Adrenal gland (tissue), 5 donors: ENCODE measurements at regions not wholly inside any gene's neighbourhood (a gene's known extent, or its start where the extent isn't known, plus 50 kb on each side); places are given as distances from the start of the nearest gene placed in this dataset.

ENCODE experiments used
- POLR2A ChIP-seq, 2 donors: fragments of 450-650 bp; IDR thresholded peaks; one replicate each; pipeline ENCODE4 v1.6.1; 2017; ENCODE audit warnings: antibody characterized with exemption in 2 of 2, mild to moderate bottlenecking in 2 of 2, moderate library complexity in 1 of 2
- TF ChIP-seq, protein P1 (sequence below), 6 experiments: fragments of 450-650 bp in 4 of 6; fragments of 200-600 bp in 2 of 6; sonication (generic) in 1 of 6; IDR thresholded peaks; 1 replicate in 5 of 6; 2 replicates in 1 of 6; pipeline versions ENCODE4 v1.5.1 to v1.8.0; 2016 to 2021; ENCODE audit warnings: antibody characterized with exemption in 6 of 6, mild to moderate bottlenecking in 2 of 6, moderate library complexity in 1 of 6
- donor health status: DM: no; HTN: no; CAD: no.

- TF ChIP-seq POLR2A (IDR thresholded peaks at IDR 0.05) = no peak
- TF ChIP-seq, protein P1, sequence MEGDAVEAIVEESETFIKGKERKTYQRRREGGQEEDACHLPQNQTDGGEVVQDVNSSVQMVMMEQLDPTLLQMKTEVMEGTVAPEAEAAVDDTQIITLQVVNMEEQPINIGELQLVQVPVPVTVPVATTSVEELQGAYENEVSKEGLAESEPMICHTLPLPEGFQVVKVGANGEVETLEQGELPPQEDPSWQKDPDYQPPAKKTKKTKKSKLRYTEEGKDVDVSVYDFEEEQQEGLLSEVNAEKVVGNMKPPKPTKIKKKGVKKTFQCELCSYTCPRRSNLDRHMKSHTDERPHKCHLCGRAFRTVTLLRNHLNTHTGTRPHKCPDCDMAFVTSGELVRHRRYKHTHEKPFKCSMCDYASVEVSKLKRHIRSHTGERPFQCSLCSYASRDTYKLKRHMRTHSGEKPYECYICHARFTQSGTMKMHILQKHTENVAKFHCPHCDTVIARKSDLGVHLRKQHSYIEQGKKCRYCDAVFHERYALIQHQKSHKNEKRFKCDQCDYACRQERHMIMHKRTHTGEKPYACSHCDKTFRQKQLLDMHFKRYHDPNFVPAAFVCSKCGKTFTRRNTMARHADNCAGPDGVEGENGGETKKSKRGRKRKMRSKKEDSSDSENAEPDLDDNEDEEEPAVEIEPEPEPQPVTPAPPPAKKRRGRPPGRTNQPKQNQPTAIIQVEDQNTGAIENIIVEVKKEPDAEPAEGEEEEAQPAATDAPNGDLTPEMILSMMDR (IDR thresholded peaks at IDR 0.05) = no peak
Observed at GRCh38 chr21:18940791-18941190, 537.2 kb upstream of the TMPRSS15 start.
